A549 (cell line): ENCODE measurements at regions not wholly inside any gene's neighbourhood (a gene's known extent, or its start where the extent isn't known, plus 50 kb on each side); places are given as distances from the start of the nearest gene placed in this dataset.

ENCODE experiments used
- CTCF ChIP-seq: fragments of >200 bp; sonication (Bioruptor Twin); formaldehyde crosslinking; IDR thresholded peaks from 3 replicates; pipeline ENCODE4 v1.5.1; 2016
- JUN ChIP-seq, 2 experiments: fragments of >200 bp; sonication (Bioruptor Twin); formaldehyde crosslinking; IDR thresholded peaks; 2 replicates in 1 of 2; 3 replicates in 1 of 2; pipeline ENCODE4 v1.6.1; 2016 to 2017
- POLR2A ChIP-seq: IDR thresholded peaks from 2 replicates; pipeline ENCODE4 v1.6.1; 2012; ENCODE audit warnings: mild to moderate bottlenecking, low read length
- POLR2AphosphoS2 ChIP-seq: conservative IDR thresholded peaks from 2 replicates; pipeline ENCODE4 v1.6.1; 2012; ENCODE audit warnings: low read length, improper control_type of control experiment, inconsistent platforms
- USF2 ChIP-seq: fragments of 450-650 bp; IDR thresholded peaks from 2 replicates; pipeline ENCODE4 v1.6.1; 2014; ENCODE audit warnings: antibody characterized with exemption

GRCh38 chr3:181288145-181288544 lies 298.6 kb upstream of the DNAJC19 start:
- TF ChIP-seq POLR2AphosphoS2 (no peak), USF2 (no peak), JUN (IDR thresholded peaks at IDR 0.05) (no peak), CTCF (no peak), POLR2A (no peak)
